ENCODE measurements at regions not wholly inside any gene's neighbourhood (a gene's known extent, or its start where the extent isn't known, plus 50 kb on each side); places are given as distances from the start of the nearest gene placed in this dataset.

DNA sequence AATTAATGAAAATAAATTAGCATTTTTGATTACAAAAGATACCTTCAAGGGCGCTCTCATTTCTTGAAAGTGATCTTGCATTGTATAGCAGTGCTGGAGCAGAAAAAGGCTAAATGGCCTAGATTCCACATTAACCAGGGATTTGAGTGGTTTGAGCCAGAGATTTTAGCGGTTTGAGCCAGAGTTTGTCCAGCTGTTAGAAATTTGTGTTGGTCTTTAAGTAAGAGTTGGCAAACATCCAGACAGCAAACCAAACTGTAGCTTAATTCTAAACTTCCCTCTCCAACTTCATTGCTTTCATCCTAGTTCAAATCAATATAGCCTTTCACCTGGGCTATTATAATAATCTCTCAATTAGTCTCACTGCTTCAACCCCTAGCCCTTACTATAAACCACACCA, 351.7 kb downstream of the IGSF11 start:
- no peak for DNase-seq (ENCODE audit: low read depth in 2 of 3, low spot score in 2 of 3)

DNA sequence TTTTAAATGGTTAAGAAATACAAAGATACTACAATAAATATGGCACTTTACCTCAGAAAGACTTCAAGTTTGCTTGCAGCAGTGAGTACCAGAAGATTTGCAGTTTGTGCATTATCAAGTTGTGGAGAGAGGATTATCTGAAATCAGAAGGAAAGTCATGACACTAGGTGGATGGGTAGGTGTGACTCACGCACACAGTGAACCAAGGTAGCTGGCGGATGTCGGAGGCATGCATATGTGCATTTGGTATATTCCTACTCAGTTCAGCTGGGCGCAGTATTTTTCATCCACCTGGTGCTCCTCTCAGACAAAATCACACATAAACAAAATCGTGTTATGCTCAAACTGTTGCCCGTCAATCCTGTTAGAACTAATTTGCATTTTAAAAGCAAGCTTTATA, 351.0 kb downstream of the IGSF11 start:
- no peak for DNase-seq (ENCODE audit: low read depth in 2 of 3, low spot score in 2 of 3)

DNA sequence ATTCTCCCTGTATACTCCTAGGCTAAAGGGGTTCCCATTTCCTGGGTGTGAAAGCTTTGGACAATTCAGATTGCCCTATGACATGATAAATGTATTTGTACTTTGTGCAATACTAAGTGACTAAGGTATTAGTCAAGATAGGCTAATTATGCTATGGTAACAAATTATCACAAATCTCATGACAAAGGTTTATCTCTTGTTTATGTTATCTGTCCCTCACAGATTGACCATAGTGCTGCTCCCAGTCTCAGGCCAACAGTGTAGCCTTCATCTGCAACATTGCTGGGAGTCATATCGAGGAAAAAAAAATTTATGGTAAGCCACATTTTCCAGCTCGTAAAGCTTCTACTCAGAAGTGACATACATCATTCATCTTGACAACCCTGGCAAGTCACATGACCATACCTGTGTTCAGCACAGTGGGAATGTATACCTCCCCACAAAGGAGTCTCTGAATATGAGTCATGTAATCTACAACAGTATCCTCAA, 346.2 kb downstream of the IGSF11 start:
- no peak for DNase-seq (ENCODE audit: low read depth in 2 of 3, low spot score in 2 of 3)

DNA sequence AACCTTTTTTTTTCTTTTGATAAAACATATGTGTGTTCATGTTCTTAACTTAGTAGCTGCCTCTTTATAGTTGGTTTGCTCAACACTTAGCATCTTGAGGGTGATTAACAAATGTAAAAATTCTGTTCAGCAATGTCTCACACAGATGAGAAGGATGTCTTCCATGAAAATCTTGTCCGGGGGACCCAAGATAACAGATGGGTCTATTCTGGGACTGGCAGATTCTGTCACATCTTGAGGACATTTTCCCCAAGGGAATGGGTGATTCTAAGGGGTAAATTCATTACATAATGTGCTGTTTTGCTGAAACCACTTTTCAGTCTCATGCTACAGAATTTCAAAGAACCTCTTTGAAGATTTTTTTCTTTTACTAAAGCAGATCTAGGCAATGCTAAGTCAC, 342.2 kb downstream of the IGSF11 start:
- no peak for DNase-seq (ENCODE audit: low read depth in 2 of 3, low spot score in 2 of 3)

DNA sequence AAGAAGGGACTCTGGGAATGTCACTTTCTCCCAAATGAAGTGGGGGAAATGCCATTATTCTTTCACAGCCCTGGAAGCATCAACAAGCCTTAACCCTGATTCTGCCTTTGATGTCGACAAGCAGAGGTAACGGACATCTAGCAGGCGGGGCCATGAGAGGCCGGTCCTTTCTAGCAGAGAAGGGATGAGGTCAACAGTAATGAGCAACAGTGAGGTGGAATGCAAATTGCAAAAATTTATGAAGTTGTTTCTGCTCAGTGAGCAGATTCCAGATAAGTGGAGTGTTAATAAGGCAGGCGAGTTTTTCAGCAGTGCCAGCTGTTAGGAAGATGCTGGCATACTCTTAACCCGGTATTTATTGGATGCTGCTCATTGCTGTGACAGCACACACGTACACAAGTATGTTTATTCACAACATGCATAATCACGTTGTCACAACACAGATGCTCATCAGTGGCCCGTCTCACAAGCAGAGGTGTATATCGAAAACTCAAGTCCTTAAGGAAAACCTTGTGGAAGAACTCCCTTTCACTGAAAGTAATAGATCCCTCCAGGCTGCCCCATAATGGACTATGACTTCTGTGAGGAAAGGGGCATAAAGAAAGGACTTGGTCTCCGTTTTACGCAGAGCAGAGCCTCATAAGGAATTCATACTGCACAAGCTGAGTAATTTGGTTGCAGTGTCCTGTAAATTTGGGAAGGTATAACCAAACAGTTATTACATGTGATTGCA, 329.0 kb downstream of the IGSF11 start:
- DNase-seq (ENCODE audit: low read depth in 2 of 3, low spot score in 2 of 3) = no peak

DNA sequence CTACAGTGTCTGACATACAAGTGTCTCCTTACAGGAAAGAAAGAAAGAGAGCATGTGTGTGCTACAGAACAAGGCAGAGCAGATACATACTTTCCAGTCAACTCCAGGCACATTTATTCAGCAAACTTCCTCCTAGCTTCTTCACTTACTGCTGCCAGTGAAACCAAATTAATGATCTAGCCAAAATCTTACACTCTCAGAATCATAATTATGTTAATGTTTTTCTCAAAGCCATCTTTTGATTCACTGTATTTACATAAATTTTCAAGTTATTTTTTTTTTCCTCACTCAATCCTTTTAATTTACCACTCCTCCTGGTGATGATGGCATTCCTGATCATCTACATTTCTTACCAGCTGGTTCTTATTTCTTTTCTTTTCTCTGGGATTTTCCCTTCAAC, 326.7 kb downstream of the IGSF11 start:
- DNase-seq (ENCODE audit: low read depth in 2 of 3, low spot score in 2 of 3) = no peak

DNA sequence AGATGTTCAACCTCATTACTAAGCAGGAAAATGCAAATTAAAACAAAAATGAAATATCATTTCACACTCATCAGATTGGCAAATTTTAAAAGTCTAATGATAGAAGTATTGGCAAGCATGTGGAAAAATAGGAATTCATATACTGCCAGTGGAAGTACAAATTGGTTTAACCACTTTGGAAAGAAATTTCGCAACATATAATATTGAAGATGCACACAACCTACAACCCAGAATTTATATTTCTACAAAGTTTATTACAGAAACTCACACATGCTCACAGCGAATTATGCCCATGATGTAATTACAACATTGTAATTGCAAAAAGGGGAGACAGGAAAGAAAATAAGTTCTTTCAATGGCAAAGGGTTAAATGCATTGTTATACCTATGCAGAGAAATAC, 324.1 kb downstream of the IGSF11 start:
- no peak for DNase-seq (ENCODE audit: low read depth in 2 of 3, low spot score in 2 of 3)

DNA sequence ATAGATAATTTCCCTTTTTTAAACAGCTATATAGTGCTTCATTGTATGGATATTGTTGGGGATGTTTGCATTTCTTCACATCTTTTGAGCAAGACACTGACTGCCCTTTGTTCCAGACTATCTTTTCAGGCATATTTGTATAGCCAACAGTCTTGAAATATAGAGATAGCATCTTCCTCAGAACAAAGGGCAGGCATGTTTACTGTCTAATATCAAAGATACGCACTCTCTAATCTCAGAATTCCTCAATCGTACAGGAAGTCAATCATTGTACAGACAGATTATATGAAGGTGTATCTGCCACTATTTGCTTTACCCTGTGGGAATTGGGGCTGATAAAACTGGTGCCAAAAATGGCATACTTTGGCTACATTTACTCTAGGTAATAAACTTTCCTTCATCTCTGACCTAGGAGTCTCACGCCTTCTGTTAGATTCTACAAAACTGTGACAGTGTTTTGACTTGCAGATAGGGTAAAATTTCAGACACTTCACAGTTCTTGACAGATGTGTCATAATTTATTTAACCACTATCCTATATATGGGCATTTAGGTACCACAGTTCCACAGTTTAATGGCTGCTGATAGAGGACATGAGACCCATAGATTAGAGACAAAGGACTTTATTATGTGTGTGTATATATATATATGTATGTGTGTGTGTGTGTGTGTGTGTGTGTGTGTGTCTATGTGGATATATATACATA, 321.0 kb downstream of the IGSF11 start:
- no peak for DNase-seq (ENCODE audit: low read depth in 2 of 3, low spot score in 2 of 3)

DNA sequence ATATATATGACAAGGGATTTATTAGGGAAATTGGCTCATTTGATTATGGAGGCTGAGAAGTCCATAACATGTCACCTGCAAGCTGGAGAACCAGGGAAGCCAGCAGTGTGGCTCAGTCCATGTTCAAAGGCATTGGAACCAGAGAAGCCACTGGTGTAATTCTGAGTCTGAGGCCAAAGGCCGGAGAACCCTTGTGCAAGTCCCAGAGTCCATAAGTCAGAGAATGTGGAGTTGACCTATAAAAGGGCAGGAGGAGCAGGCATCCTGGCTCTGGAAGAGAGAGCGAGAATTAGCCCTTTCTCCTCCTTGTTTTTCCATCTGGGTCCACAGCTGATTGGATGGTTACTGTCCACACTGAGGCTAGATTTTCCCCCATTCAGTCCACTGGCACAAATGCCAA, 319.8 kb downstream of the IGSF11 start:
- no peak for DNase-seq (ENCODE audit: low read depth in 2 of 3, low spot score in 2 of 3)

DNA sequence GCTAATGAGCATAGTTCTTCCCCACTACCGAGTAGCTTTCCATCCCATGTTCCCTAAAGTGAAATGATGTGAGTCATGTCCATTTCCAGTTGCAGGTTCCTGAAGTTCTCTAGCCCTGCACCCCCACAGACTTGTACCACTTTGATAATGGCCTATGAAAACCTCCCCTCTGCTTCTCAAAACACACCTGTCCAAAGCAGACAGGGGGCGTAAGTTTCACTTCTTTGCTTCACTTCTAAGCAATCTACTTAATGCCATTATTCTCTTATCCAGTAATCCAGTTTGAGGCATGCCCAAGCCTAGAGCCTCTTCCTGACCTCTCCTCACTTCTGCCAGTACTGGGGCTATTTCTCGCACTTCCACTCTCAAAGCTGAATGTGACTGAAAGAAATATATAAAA, 305.1 kb downstream of the IGSF11 start:
- no peak for DNase-seq (ENCODE audit: low read depth in 2 of 3, low spot score in 2 of 3)

DNA sequence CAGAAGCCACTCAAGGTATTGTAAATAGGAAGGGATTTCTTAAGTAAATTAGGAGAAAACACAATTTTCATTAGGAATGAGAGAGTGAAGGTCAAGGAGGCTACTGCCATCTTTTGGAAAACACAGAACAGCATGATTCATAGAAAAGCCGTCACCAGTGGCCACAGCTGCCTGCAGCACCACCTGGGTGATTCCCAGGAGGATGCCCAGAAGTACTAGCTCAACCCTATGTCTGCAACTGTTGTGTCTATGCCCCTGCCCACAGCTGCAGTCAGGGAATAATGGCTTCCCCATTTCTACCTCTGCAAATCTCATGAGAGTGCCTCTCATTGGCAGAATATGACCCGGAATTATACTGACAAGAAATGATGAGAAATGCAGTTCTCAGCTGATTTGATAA, 300.0 kb downstream of the IGSF11 start:
- no peak for DNase-seq (ENCODE audit: low read depth in 2 of 3, low spot score in 2 of 3)

DNA sequence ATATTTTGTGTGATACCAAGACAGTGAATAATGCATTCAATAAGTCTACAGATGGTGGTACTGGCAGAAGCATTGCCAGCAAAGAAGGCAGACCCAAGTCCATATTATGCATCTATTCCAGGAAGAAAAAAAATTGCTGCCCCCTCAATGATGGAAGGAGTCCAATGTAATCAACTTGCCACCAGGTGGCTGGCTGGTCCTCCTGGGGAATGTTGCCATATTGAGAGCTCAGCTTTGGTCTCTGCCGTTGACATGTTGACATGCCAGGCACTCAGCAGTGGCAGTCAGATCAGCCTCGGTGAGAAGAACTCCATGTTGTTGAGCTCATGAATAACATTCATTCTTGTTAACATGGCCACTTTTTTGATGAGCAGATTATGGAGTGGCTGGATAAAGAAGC, 298.5 kb downstream of the IGSF11 start:
- no peak for DNase-seq (ENCODE audit: low read depth in 2 of 3, low spot score in 2 of 3)

DNA sequence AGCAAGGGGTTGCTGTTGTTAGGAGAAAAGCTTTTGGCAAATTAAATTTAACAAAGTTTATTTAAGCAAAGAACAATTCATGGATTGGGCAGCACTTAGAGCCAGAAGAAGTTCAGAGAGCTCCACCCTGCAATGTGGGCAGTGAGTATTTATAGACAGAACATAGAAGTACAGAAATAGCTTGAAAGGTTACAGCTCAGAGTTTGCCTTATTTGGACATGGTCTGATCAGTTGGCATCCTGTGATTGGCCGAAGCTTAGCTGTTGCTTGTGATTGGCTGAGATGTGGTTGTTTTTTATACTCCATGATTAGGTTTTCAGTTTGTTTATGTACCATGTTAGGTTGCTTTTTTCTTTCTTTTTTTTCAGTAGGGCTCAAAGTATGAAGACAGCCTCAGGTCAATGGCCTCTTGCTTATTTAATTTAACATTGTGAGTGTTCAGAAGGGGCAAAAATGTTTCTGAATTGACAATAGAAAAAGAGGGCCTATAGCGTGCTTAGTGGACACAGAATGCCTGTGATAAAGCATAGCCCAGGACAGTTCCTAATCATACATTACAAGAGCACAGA, 293.8 kb downstream of the IGSF11 start:
- DNase-seq (ENCODE audit: low read depth in 2 of 3, low spot score in 2 of 3) = no peak

DNA sequence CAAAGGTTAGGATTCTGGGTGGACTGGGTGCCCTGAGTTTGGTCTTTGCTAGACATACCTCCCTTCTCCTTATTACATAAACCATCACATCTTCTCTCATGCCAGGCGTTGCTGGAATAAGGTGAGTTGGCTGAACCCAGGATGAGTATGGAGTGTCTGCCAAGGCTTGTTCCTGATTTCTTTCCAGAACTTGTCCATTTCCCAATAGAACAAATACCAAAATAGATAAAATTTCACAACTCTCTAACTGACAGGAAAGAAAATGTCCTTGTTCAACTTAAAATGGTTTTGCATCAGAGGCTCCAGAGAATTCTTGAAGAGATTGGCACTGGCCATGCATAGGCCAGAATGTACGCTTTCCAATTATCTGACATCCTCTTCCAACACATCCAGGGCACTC, 291.9 kb downstream of the IGSF11 start:
- no peak for DNase-seq (ENCODE audit: low read depth in 2 of 3, low spot score in 2 of 3)

DNA sequence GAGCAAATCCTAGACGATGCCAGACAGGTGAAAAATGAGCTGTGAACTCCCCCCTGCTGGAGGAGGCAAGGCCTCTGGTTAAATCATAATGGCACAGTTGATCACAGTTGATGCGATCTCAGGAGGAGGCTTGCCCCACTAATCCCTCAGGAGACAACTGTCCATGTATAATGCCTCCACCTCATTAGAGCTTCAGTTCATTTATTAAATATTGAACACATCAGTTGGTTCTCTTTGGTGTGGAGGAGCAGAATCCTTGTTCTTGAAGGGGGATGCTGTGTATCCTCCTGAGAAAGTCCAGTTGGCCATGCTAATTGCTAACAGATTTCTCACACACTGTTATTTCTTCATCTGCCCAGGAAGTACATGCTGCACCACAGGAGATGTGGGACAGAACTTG, 290.5 kb downstream of the IGSF11 start:
- no peak for DNase-seq (ENCODE audit: low read depth in 2 of 3, low spot score in 2 of 3)

DNA sequence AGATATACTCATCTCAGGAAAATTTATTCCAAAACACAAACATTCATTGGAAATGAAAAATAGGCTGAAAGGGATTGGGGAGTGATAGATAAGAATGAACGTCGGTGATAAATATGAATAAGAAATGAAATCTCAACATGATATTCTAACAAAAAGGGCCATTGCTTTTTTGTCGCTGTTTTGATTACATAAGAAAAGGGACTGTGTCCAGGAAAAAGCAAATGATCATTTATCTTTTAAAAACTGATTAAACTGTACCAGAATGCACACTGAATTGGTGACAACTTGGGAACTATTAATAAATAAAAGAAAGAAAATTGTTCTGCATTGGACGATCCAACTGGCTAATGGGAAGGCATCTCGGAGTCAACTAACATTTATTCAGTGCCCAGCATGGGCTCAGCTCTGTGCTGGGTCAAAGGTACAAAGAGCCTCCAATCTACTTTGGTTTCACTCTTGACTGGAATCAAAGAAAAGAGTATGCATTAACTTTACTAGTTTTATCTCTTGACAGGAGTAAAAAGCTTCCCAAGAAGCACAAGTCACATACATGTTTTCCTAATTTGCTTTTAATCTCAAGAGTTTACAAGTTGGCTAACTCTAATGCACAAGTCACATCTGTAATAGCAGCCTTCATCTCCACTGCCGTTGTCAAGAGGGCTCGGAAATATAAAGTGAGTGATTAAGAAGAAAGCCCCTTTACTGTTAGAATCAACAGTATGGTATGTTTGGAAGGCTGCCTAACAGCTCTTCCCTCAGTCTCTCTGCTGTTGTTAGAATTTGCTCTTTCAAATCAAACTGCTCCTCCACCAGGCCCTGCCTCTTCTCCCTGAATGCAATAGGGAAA, 280.0 kb downstream of the IGSF11 start:
- DNase-seq (ENCODE audit: low read depth in 2 of 3, low spot score in 2 of 3) = no peak

DNA sequence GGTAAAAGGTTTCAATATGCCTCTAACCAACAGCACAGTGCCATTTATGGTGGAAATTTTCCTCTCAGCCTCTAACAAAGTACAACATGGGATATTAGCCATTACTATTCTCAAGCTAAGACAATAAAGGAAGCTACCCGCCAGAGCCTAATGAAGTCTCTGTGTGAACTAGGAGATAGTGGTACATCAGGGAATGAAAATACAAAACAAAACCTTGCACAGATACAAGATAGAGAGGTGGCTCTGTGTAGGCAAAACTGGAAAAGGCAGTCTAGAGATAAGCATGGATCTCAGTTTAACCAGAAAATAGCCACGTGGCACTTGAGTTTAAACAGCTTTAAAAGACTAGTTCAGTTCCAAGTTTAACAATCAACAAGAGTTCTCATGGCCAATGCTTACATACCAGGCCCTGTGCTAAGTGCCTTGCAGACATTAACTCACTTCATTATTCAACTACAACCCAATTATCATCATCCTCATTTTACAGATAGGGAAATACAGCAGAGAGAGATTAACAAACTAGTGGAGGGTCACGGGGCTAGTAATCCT, 279.3 kb downstream of the IGSF11 start:
- DNase-seq (ENCODE audit: low read depth in 2 of 3, low spot score in 2 of 3) = no peak

DNA sequence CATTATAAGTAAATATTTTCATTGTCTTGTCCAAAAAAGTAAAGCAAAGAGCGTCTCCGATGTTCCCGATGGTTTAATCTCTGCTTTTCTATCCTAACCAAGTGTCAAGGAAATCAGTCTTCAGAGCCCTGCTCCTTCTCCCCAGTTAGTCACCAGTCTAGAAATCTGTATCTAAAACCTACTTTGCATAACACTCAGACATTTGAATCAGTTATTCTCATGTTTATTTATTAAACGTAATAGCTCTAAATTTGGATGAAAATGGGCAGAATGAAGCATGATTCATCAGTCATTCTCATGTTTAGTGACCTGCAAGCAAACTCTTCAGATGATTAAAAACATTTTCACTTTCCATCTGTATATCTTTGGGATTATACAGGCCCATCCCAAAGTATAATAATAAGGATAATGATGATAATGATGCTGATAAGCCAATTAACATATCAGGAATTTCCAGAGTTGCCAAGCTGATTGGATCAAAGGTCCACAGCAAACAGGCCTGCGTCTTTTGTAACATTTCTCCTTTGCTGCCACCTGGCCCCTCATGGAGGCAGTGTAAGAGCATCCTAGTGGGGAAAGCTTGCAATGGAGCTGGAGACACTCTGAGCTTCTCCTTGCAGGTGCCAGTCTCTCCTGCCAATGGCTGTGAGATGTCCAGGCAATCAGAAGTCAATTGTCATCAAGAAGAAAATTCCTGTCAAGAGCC, 273.9 kb downstream of the IGSF11 start:
- DNase-seq (ENCODE audit: low read depth in 2 of 3, low spot score in 2 of 3) = no peak

DNA sequence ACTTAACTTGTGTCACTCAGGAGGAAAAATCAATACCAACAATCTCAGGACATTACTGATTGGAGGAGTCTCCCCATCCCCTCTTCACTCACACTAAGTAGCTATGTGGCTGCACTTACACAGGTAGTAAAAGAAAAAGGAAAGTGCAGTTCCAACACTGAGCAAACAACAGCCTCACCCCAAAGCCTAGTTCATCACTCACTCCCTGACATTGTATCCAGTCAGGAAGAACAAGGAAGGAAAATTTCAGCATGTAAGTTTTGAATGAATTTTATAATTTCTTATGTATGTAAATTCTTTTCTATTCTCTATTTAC, 273.4 kb downstream of the IGSF11 start:
- DNase-seq (ENCODE audit: low read depth in 2 of 3, low spot score in 2 of 3) = no peak

DNA sequence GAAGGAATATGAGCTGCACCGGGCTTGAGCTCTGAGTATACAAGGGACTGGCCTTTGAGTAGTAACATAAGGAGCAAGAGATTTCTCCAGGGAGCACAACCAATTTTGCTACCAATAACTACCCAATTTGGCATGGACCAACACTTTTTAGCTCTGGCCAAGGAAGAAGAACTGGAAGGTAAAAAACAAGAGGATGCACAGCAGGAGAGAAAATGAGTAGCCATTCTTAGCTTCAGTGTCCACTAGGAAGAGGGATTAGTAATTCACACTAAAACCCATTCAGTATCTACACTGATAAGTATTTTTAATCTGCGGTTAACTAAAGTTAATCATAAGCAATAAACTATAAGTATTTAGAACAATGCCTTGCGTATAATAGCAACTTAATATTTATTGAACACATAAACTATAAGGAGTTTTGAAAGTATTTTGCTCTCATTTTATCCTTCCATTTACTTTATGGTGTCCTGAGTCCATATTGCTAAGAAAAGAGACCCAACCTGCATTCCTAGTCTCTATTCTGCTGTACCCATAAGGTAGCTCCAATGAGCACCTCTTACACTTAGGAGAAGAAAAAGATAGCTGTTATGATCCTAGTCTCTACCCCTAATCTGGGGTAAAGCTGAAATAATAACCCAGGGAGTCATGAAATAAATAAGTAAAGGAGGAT, 268.9 kb downstream of the IGSF11 start:
- no peak for DNase-seq (ENCODE audit: low read depth in 2 of 3, low spot score in 2 of 3)
